ENCODE measurements at regions not wholly inside any gene's neighbourhood (a gene's known extent, or its start where the extent isn't known, plus 50 kb on each side); places are given as distances from the start of the nearest gene placed in this dataset.

DNA sequence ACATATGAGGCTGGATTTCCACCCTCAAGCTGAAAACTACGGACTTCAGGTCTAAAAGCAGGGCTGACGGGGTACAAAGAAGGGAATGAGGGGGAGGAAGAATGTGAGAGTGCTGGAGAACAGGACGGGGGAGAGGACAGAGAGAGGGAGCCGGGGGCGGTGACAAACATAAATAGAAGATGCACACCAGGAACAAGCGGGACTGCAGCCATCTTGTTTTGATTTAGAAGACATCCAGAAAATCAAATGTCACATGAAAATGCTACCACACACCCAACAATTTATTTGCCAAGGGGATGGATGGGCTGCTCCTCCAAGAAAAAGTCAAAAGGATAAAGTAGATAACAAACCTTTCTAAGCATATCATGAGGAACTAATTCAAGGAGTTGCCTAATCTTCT, 59.2 kb upstream of the FHL2 start:
- FAIRE-seq (no peak), DNase-seq (ENCODE audit: low read depth in 1 of 2, low spot score in 2 of 2) (no peak)
- Histone ChIP-seq H3K4me3 (ENCODE audit: extremely low read depth in 1 of 4, insufficient read depth in 2 of 4, low read depth in 3 of 4, low read length in 4 of 4) (no peak overlapping the region), H3K4ac (replicated peaks; ENCODE audit: insufficient read length, low read depth, low read length) (no peak overlapping the region), H3K79me1 (ENCODE audit: low read depth, low read length) (no peaks in the 10 kb centered on the region), H4K8ac (ENCODE audit: extremely low read depth, insufficient read depth, low read length) (no peak overlapping the region), H3K23me2 (ENCODE audit: low read depth, low read length) (no peaks in the 10 kb centered on the region), H2BK120ac (replicated peaks; ENCODE audit: low read depth, low read length) (no peak overlapping the region), H3K4me1 (replicated peaks in 1 of 4; ENCODE audit: control insufficient read depth in 3 of 4, insufficient read depth in 4 of 4, low read length in 3 of 4) (no peaks in the 10 kb centered on the region; a peak in 1 of 7 replicates), H3K4me2 (ENCODE audit: insufficient read depth in 1 of 2, low read depth in 2 of 2, low read length in 2 of 2) (no peak overlapping the region), H4K91ac (replicated peaks; ENCODE audit: insufficient read length, low read length) (no peak overlapping the region), H3K23ac (ENCODE audit: insufficient read length) (no peak overlapping the region), H2AFZ (ENCODE audit: low read length) (no peak overlapping the region), H3K27ac (ENCODE audit: low read depth, low read length) (no peak overlapping the region), H4K5ac (ENCODE audit: insufficient read length, low read depth, low read length) (no peak overlapping the region), H2BK12ac (ENCODE audit: low read depth, low read length) (no peak overlapping the region), H2BK20ac (ENCODE audit: low read length) (no peak overlapping the region), H3K27me3 (replicated peaks in 1 of 4; ENCODE audit: control insufficient read depth in 3 of 4, extremely low read depth in 1 of 4, insufficient read depth in 3 of 4, low read length in 3 of 4) (no peaks in the 10 kb centered on the region), H4K20me1 (replicated peaks in 1 of 2; ENCODE audit: control insufficient read depth in 1 of 2, insufficient read depth in 2 of 2, low read length in 2 of 2) (no peaks in the 10 kb centered on the region), H3K36me3 (ENCODE audit: control insufficient read depth in 2 of 4, insufficient read depth in 4 of 4, low read length in 3 of 4) (no peaks in the 10 kb centered on the region), H3K9ac (replicated peaks in 1 of 4; ENCODE audit: extremely low read depth in 1 of 4, low read depth in 3 of 4, low read length in 3 of 4) (no peak overlapping the region), H3K79me2 (ENCODE audit: control insufficient read depth in 1 of 2, insufficient read depth in 2 of 2, low read length in 2 of 2) (no peaks in the 10 kb centered on the region), H3K14ac (ENCODE audit: insufficient read length) (no peak overlapping the region), H2BK5ac (ENCODE audit: low read depth, low read length) (no peak overlapping the region), H2BK15ac (ENCODE audit: low read length) (no peak overlapping the region), H2AK5ac (ENCODE audit: low read depth, low read length) (no peak overlapping the region), H3K56ac (replicated peaks; ENCODE audit: insufficient read length, low read depth, low read length) (no peak overlapping the region), H3K9me3 (ENCODE audit: insufficient read depth in 2 of 2, low read depth in 1 of 2, low read length in 1 of 2) (no peaks in the 10 kb centered on the region), H3K18ac (ENCODE audit: extremely low read depth, low read length) (no peak overlapping the region)
- WGBS, 2 experiments (ENCODE audit: extremely low coverage in 1 of 2, insufficient coverage in 1 of 2, insufficient read length in 1 of 2, insufficient replicate concordance in 2 of 2, low coverage in 1 of 2, low lambda C conversion rate in 2 of 2, missing lambda C conversion rate in 1 of 2): 84% methylated on average over 6 of the region's 6 CpGs; no CpG with 5 or more reads in 1 of the 2 experiments
- ChIA-PET POLR2A (ENCODE audit: partially characterized antibody) (no interaction called here), CTCF (ENCODE audit: partially characterized antibody) (no interaction called here)
- TF ChIP-seq CHD2 (IDR thresholded peaks at IDR 0.05; ENCODE audit: low read length): no peak
- no peak for TF ChIP-seq CTBP2 (IDR thresholded peaks at IDR 0.05; ENCODE audit: borderline replicate concordance, insufficient read depth, insufficient read length, low read length)
- no peak for TF ChIP-seq JUN (IDR thresholded peaks at IDR 0.05; ENCODE audit: low read depth, low read length)
- TF ChIP-seq CREB1 (IDR thresholded peaks at IDR 0.05): no peak
- no peak for TF ChIP-seq SP4 (IDR thresholded peaks at IDR 0.05; ENCODE audit: low read length)
- TF ChIP-seq, protein P1, sequence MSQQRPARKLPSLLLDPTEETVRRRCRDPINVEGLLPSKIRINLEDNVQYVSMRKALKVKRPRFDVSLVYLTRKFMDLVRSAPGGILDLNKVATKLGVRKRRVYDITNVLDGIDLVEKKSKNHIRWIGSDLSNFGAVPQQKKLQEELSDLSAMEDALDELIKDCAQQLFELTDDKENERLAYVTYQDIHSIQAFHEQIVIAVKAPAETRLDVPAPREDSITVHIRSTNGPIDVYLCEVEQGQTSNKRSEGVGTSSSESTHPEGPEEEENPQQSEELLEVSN (IDR thresholded peaks at IDR 0.05): no peak
- TF ChIP-seq SIRT6 (IDR thresholded peaks at IDR 0.05; ENCODE audit: low read length): no peak
- no peak for TF ChIP-seq YY1 (IDR thresholded peaks at IDR 0.05; ENCODE audit: low read depth, low read length)
- TF ChIP-seq SIX5 (IDR thresholded peaks at IDR 0.05; ENCODE audit: low read depth, low read length): no peak
- TF ChIP-seq JUND (IDR thresholded peaks at IDR 0.05; ENCODE audit: low read length): no peak
- TF ChIP-seq RBBP5 (IDR thresholded peaks at IDR 0.05; ENCODE audit: borderline replicate concordance, low read depth, low read length): no peak
- TF ChIP-seq EZH2 (IDR thresholded peaks at IDR 0.05; ENCODE audit: low read depth, low read length, severe bottlenecking): no peak
- TF ChIP-seq SP1 (IDR thresholded peaks at IDR 0.05; ENCODE audit: low read depth, low read length): no peak
- no peak for TF ChIP-seq BACH1 (IDR thresholded peaks at IDR 0.05; ENCODE audit: low read length)
- TF ChIP-seq, protein P2, sequence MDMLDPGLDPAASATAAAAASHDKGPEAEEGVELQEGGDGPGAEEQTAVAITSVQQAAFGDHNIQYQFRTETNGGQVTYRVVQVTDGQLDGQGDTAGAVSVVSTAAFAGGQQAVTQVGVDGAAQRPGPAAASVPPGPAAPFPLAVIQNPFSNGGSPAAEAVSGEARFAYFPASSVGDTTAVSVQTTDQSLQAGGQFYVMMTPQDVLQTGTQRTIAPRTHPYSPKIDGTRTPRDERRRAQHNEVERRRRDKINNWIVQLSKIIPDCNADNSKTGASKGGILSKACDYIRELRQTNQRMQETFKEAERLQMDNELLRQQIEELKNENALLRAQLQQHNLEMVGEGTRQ (IDR thresholded peaks at IDR 0.05; ENCODE audit: low read length): no peak
- TF ChIP-seq GTF2F1 (IDR thresholded peaks at IDR 0.05; ENCODE audit: borderline replicate concordance, low read depth, low read length): no peak
